Lower leg skin (tissue), 3 donors: ENCODE measurements at regions not wholly inside any gene's neighbourhood (a gene's known extent, or its start where the extent isn't known, plus 50 kb on each side); places are given as distances from the start of the nearest gene placed in this dataset.

Experiments
- POLR2A ChIP-seq, 2 donors: fragments of 450-650 bp; IDR thresholded peaks; one replicate each; pipeline ENCODE4 v1.6.1; 2016 to 2017; ENCODE audit warnings: antibody characterized with exemption in 2 of 2, mild to moderate bottlenecking in 1 of 2, moderate library complexity in 1 of 2
- TF ChIP-seq, protein P1 (sequence below), 3 donors: fragments of 450-650 bp; IDR thresholded peaks; one replicate each; pipeline ENCODE4 v1.5.1; 2016; ENCODE audit warnings: antibody characterized with exemption in 3 of 3, mild to moderate bottlenecking in 3 of 3, moderate library complexity in 2 of 3

GRCh38 chr2:57893786-57894185 lies 152.8 kb upstream of the VRK2 start:
- TF ChIP-seq, protein P1, sequence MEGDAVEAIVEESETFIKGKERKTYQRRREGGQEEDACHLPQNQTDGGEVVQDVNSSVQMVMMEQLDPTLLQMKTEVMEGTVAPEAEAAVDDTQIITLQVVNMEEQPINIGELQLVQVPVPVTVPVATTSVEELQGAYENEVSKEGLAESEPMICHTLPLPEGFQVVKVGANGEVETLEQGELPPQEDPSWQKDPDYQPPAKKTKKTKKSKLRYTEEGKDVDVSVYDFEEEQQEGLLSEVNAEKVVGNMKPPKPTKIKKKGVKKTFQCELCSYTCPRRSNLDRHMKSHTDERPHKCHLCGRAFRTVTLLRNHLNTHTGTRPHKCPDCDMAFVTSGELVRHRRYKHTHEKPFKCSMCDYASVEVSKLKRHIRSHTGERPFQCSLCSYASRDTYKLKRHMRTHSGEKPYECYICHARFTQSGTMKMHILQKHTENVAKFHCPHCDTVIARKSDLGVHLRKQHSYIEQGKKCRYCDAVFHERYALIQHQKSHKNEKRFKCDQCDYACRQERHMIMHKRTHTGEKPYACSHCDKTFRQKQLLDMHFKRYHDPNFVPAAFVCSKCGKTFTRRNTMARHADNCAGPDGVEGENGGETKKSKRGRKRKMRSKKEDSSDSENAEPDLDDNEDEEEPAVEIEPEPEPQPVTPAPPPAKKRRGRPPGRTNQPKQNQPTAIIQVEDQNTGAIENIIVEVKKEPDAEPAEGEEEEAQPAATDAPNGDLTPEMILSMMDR (IDR thresholded peaks at IDR 0.05): no peak
- TF ChIP-seq POLR2A (IDR thresholded peaks at IDR 0.05): no peak
